Osteoblast (primary cell): ENCODE measurements at regions not wholly inside any gene's neighbourhood (a gene's known extent, or its start where the extent isn't known, plus 50 kb on each side); places are given as distances from the start of the nearest gene placed in this dataset.

Experiments
- DNase-seq: peaks from one replicate; pipeline ENCODE4 v3.0.0; 2011; ENCODE audit warnings: low spot score, mixed read lengths; ENCODE audit not compliant: insufficient read length; ENCODE audit errors: missing footprints
- H2AFZ ChIP-seq: 2 replicates; pipeline ENCODE4 v1.6.0; 2011; ENCODE audit warnings: mild to moderate bottlenecking, low read length
- H3K27ac ChIP-seq: 2 replicates; pipeline ENCODE4 v1.5.1; 2011; ENCODE audit warnings: mild to moderate bottlenecking, low read depth, low read length, moderate library complexity
- H3K27me3 ChIP-seq: 2 replicates; pipeline ENCODE4 v1.6.0; 2012; ENCODE audit warnings: mild to moderate bottlenecking, control low read depth, inconsistent platforms, low read length, moderate library complexity; ENCODE audit not compliant: insufficient read depth
- H3K36me3 ChIP-seq: 2 replicates; pipeline ENCODE4 v1.5.1; 2011; ENCODE audit warnings: mild to moderate bottlenecking, low read length, control low read depth, moderate library complexity; ENCODE audit not compliant: insufficient read depth
- H3K4me1 ChIP-seq: 2 replicates; pipeline ENCODE4 v1.5.1; 2011; ENCODE audit warnings: mild to moderate bottlenecking, low read length, control low read depth, moderate library complexity; ENCODE audit not compliant: insufficient read depth
- H3K4me2 ChIP-seq: 2 replicates; pipeline ENCODE4 v1.6.0; 2011; ENCODE audit warnings: mild to moderate bottlenecking, low read length; ENCODE audit not compliant: insufficient read depth
- H3K4me3 ChIP-seq: fragments of 200-600 bp; sonication (generic); 3 replicates; pipeline ENCODE4 v1.5.1; 2012; ENCODE audit warnings: mild to moderate bottlenecking, low read length, inconsistent platforms; ENCODE audit not compliant: insufficient read depth
- H3K79me2 ChIP-seq: 2 replicates; pipeline ENCODE4 v1.6.0; 2012; ENCODE audit warnings: mild to moderate bottlenecking, low read length, control low read depth, inconsistent platforms; ENCODE audit not compliant: insufficient read depth
- H3K9me3 ChIP-seq: 2 replicates; pipeline ENCODE4 v1.5.1; 2011; ENCODE audit warnings: low read depth, low read length, control low read depth
- H4K20me1 ChIP-seq: 2 replicates; pipeline ENCODE4 v1.6.0; 2012; ENCODE audit warnings: mild to moderate bottlenecking, low read length, control low read depth; ENCODE audit not compliant: insufficient read depth
- TF ChIP-seq, protein P1 (sequence below): IDR thresholded peaks from 2 replicates; pipeline ENCODE4 v1.5.1; 2011; ENCODE audit warnings: mild to moderate bottlenecking, low read depth, low read length, moderate library complexity; ENCODE audit errors: extremely low read depth

DNA sequence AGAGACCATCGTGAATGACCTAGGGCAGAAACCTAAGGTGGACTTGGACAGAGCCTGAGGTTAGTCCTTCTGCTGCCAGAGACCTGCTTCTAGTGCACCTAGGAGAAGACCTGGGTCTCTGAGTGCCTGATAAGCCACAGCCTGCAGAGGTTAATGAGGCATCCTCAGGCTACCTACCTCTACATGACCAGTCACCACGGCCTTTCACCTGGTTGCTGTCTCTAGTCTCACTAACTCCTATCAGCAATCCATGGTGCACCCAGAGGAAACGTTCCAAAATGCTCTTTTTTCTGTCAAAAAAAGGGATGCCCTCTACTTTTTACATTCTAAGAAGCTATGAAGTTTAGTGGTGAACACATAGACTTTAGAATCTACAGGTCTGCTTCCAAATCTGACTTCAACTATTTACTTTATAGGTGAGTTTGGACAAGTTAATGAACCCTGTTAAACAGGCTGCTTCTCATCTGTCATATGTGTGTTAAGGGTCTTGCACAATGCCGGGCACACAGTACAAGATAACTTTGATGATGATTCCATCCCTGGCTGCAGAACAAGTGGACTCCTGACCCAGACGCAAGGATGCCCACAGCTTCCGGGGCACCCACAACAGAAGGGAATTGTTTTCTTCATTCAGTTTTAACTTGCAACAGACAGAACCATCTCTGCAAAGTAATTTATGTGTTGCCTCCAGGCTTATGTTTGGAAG, 469.9 kb upstream of the CDH5 start:
- DNase-seq = no peak
- Histone ChIP-seq H3K9me3 (no peaks in the 10 kb centered on the region), H3K79me2 (no peaks in the 10 kb centered on the region), H3K36me3 (no peaks in the 10 kb centered on the region), H3K27ac (no peak overlapping the region), H3K27me3 (peaks cover 27% of the 10 kb centered on the region), H2AFZ (no peak overlapping the region), H3K4me2 (no peak overlapping the region), H3K4me3 (no peak overlapping the region), H4K20me1 (no peaks in the 10 kb centered on the region), H3K4me1 (no peaks in the 10 kb centered on the region)
- TF ChIP-seq, protein P1, sequence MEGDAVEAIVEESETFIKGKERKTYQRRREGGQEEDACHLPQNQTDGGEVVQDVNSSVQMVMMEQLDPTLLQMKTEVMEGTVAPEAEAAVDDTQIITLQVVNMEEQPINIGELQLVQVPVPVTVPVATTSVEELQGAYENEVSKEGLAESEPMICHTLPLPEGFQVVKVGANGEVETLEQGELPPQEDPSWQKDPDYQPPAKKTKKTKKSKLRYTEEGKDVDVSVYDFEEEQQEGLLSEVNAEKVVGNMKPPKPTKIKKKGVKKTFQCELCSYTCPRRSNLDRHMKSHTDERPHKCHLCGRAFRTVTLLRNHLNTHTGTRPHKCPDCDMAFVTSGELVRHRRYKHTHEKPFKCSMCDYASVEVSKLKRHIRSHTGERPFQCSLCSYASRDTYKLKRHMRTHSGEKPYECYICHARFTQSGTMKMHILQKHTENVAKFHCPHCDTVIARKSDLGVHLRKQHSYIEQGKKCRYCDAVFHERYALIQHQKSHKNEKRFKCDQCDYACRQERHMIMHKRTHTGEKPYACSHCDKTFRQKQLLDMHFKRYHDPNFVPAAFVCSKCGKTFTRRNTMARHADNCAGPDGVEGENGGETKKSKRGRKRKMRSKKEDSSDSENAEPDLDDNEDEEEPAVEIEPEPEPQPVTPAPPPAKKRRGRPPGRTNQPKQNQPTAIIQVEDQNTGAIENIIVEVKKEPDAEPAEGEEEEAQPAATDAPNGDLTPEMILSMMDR = no peak

DNA sequence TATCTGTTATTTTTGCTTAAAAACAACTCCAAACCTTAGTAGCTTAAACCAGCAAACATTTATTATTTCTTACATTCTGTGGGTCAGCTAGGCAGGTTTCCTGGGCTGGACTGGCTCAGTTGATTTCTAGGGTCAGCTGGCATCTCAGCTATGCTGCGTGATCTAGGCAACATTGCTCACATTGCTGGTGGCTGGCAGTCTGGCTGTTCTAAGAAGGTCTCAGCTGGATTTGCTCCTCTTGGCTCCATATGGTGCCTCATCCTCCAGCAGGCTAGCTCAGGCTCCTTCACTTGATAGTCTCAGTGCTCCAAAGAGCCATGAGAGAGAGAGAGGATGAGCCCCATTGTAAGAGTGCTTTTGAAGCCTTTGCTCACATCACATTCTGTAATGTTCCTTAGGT, 470.6 kb upstream of the CDH5 start:
- no peak overlapping the region for H2AFZ ChIP-seq
- H3K27ac ChIP-seq = no peak overlapping the region
- no peaks in the 10 kb centered on the region for H3K4me1 ChIP-seq
- H3K9me3 ChIP-seq = no peaks in the 10 kb centered on the region
- H3K27me3 ChIP-seq = peaks cover 21% of the 10 kb centered on the region
- TF ChIP-seq, protein P1 = no peak
- no peaks in the 10 kb centered on the region for H3K36me3 ChIP-seq
- no peaks in the 10 kb centered on the region for H3K79me2 ChIP-seq
- H3K4me3 ChIP-seq = no peak overlapping the region
- DNase-seq = no peak
- no peaks in the 10 kb centered on the region for H4K20me1 ChIP-seq
- H3K4me2 ChIP-seq = no peak overlapping the region

DNA sequence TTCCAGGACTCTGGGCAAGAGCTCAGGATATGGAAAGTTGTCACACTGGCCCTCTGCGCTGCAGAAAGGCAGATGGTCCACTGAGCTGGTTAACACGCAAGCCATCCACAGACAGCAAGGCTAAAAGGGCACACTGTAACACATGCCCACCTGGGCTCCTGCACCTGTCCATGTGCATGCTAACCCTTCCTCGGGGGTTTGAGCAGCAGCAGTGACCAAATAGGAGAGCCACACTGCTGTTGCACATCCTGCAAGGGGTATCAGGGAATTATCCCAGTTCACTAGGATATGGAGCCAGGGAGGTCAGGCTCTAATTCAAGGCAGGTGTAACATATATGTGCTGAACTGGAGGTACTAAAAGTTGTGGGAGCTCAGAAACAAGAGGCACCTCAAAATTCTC, 471.0 kb upstream of the CDH5 start:
- Histone ChIP-seq H3K27me3 (peaks cover 18% of the 10 kb centered on the region), H3K27ac (no peak overlapping the region), H3K4me1 (no peaks in the 10 kb centered on the region), H3K9me3 (no peaks in the 10 kb centered on the region), H3K4me3 (no peak overlapping the region), H2AFZ (no peak overlapping the region), H3K4me2 (no peak overlapping the region), H3K36me3 (no peaks in the 10 kb centered on the region), H4K20me1 (no peaks in the 10 kb centered on the region), H3K79me2 (no peaks in the 10 kb centered on the region)
- TF ChIP-seq, protein P1 = no peak
- DNase-seq = no peak

DNA sequence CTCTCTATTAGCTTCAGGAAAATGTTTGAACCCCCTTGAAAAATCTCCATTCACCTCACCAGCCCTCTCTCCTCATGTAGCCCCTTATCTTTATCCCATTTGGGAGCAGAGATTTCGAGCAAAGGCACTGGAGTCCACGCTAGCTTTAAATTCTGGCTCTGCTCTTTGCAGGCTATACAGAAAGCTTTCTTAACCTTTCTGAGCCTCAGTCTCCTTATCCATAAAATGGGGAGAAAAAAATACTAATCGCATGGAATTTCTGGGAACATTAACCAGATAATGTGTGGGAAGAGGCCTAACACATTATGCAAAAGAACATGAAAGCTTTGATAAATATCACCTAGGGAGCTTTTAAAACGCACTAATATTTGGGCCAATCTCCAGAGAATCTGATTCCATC, 476.3 kb upstream of the CDH5 start:
- DNase-seq = no peak
- Histone ChIP-seq H3K4me3 (no peak overlapping the region), H3K79me2 (no peaks in the 10 kb centered on the region), H3K36me3 (no peaks in the 10 kb centered on the region), H3K4me2 (no peak overlapping the region), H3K9me3 (no peaks in the 10 kb centered on the region), H3K27me3 (no peaks in the 10 kb centered on the region), H4K20me1 (no peaks in the 10 kb centered on the region), H3K4me1 (no peaks in the 10 kb centered on the region), H3K27ac (no peak overlapping the region), H2AFZ (no peak overlapping the region)
- TF ChIP-seq, protein P1 = no peak
